NOMO-1 treated with DMSO at 0.1 percent for 48 hours (cell line): ENCODE measurements at regions not wholly inside any gene's neighbourhood (a gene's known extent, or its start where the extent isn't known, plus 50 kb on each side); places are given as distances from the start of the nearest gene placed in this dataset.
A peak's percentile ranks its signal among the peaks of the same experiment; 100 is the strongest.
"Not testable (repeated sequence)": the region's sequence is repeated elsewhere in the genome, so short reads cannot be mapped to it uniquely, and the experiment has no call there.

Experiments used
- DNase-seq: peaks from one replicate; lab custom pipeline; 2025; ENCODE audit not compliant: unreplicated experiment; lab: John Stamatoyannopoulos, UW

DNA sequence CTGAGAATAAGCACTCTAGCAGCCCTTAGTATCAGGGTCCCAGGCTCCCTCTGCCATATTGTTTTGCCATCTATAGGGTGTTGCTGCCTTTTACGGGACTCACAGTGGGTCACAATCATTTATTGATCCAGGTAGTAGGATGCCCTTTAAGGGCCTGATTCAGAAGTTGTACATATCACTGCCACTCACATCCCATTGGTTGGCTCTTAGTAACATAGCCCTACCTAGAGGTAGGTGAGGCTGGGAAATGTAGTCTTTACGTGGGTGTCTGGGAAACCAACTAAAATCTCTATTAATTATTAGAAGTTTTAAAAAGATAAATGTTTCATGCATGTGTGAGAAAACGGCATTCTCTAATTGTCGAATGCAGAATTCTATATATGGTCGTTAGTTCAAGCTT lies 78.8 kb upstream of the ATP5PO start:
- DNase-seq: no peak

DNA sequence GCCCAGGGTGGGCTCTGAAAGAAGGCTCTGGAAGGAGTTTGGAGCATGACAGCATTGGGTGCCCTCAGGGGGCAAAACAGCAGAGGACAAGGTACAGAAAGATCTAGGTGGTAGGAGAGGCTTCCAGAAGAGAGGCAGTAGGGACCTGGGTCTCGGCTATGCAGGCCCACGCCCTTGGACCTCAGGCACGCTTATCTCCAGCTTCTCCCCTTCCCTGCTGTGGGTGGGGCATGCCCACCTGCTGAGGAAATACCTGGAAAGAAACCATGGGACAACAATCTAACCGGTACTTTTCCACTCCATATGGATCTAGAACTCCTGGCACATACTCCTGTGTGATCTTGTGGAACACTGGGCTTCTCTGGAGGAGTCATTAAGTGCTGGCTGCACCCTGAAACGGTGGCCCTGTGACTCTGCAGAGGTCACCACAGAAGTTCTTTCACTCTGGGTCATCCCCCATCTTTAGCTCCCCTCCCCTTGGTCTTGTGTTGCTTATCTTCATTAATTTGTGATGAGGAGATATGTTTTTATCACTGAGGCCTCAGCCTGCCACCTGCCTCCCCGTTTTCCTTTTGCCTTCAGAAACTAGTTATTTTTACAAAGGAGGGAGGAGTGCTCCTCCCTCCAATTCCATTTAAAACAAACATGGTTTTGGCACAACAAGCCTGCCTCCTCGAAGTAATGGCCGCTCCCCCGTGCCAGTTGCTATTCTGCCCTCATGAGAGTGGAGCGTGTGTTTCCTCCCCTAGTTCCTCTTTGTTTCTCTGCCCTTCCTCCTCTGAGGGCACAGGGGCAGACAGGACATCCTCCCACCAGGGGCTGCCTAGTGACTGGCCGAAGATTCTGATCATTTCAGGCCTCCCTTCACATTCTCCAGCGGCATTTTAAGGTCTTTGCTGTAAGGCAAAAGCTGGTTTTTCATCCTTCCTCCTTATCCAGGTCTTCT lies 78.0 kb upstream of the ATP5PO start:
- peak; percentile 70 for DNase-seq

DNA sequence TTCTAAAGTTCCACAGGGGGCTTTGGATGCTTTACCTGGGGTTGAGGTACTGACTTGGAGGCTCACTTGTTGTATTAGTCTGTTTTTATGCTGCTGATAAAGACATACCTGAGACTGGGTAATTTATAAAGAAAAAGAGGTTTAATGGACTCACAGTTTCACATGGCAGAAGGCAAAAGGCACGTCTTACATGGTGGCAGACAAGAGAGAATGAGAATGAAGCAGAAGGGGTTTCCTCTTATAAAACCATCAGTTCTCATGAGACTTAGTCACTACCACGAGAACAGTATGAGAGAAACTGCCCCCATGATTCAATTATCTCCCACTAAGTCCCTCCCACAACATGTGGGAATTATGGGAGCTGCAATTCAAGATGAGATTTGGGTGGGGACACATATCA lies 76.8 kb upstream of the ATP5PO start:
- DNase-seq: not testable (repeated sequence)

DNA sequence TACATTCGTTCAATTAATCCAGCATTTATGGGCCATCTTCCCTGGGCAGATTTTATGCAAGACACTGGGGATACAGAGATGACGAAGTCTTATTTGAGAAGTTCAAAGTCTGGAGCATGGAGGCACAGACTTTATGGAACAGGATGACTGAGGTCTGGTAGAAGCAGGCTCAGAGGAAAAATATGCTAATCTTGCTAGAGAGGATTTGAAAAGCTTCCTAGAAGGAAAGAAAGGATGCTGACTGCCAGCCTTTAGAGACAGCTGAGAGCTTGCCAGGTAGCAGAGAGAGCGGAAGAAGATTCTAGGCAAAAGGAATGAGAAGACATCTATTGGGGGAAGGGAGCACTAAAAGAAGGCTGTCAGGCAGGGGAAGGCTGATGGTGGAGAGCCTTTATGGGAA lies 75.5 kb upstream of the ATP5PO start:
- DNase-seq: no peak

DNA sequence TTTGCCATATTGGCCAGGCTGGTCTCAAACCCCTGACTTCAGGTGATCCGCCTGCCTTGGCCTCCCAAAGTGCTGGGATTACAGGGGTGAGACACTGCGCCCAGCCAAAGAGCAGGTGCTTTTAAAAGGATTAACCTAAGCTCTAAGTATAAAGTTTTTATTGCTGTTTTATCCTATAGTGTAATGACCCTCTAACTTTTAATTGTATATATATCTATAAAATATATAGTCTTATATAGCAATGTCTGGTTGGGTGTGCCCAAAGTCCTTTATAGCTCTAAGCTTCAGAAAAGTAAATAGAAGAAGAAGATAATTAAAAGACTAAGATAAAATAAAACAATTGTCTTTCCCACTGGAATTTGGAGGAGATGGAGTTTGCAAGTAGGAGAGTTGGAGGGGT lies 73.8 kb upstream of the ATP5PO start:
- DNase-seq: no peak

DNA sequence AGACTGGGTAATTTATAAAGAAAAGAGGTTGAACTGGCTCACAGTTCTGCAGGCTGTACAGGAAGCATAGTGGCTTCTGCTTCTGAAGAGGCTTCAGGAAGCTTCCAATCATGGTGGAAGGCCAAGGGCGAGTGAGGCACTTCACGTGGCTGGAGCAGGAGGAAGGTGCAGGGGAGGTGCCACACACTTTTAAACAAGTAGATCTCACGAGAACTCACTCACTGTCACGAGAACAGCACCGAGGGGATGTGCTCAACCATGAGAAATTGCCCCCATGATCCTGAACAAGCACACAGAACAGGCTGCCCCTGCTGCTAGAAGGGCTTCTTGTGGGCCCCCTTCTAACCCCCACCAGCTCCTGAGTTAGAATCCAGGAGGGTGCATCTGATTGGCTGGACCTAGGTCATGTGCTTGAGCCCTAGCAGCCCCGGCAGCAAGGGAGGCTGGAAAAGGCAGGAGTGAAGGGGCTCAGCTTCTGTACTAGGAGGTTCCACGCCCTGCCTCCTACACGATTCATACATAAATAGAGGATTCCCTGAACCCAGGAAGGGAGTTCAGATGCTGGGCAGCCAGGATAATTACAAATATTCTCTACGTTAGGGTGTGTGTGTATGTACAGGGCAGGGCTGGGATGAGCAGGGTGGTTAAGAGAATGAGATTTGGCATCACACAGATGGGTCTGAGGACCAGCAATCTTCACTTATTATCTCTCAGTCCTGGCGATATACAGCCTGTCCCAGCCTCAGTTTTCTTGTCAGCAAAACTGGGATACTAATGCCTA lies 72.8 kb upstream of the ATP5PO start:
- no peak for DNase-seq

DNA sequence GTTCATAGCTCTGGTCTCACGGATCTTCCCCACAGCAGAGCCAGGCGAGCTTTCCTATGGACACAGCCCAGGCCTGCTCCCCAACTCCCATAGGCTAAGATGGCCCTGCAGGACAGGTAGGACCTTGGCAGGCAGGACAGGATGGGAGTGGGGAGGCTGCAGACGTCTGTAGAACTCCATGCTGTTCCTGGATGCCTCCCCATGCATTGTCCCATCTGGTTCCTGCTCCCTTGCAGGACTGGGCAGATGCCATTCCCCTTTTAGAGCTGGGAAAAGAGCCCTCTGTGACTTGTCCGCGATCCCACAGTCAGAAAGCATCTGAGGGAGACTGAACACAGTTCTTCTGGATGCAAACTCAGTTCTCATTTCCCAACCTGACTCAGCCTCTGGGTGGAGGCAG lies 71.9 kb upstream of the ATP5PO start:
- no peak for DNase-seq

DNA sequence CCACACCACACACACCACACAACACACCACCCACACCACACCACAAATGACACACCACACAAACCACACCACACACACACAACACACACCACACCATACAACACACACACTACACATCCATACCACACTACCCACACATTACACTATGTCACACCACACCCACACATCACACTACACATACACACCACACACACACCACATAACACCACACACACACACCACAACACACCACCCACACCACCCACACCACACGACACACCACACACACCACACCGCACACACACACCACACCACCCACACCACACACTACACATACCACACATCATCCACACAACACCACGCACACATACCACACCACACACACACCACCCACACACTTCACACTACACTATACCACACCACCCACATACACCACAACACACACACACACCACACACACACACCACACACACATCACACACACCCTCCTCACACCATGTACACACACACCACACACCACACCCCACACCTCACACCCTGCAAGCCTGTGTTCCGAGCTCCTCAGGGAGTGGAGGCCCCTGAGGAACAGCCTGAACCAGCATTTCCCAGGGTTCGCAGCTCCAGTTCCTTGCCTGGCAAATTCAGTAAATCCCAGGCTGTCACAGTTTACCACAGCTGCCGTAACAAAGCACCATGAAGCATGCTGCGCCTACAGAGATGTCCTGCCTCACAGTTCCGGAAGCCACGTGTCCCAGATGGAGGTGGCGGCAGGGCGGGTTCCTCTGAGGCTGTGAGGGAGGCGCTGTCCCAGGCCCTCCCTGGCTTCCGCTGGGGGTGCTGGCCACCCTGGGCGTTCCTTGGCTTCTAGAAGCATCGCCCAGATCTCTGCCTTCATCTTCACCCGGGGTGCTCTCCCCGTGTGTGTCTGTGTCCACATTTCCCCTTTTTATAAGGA lies 69.8 kb upstream of the ATP5PO start:
- no peak for DNase-seq

DNA sequence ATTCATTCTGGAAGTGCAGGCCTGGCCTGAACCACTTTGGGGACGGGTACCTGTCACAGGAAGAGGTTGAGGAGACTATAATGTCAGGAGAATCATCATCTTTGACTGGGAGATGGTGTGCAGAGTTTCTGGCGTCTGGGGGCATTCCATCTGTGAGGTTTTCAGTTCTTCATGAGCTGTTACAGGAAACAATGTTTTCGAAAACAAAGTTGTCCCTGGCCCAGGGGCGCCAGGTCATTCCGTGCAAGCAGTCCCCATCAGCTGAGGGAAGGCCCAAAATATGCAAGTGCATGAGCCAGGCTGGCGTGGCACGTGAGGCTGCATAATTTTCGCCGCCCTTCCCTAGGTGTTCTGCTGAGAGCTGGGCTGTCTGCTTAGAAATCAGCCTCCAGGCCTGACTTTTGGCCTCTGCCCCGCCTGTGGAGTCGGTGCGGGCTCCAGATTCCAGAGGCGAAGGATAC lies 68.4 kb upstream of the ATP5PO start:
- no peak for DNase-seq

DNA sequence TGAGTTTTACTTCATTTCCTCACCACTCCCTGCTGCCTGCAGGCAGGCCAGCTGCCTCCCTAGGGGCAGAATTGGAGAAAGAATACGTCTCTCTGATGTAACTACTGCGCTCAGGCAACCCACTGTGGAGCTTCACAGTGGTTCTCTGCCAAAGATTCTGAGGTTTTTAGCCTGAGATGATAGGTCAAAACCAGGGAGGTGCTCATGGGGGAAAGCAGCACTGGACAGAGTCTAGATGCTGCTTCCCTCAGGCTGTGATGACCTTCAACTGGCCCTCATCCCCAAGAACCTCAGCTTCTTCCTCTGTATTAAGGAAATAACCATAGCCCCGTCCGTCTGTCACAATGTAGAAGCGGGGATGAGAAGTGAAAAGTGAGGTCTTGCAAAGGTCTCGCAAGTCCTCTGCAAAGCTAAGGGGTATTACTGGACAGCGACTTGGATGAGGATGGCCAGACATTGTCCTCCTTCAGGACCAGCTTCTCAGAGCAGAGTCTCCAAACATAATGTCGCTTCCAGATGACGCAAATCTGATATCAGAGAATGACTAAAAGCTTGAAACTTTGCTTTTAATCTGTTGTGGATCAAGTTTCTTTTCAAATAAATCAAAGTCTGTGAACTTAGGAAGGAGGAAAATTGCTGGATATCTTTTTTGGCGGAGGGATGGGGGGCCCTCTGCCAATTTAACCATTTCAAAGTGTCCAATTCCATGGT lies 65.9 kb upstream of the ATP5PO start:
- DNase-seq: no peak

DNA sequence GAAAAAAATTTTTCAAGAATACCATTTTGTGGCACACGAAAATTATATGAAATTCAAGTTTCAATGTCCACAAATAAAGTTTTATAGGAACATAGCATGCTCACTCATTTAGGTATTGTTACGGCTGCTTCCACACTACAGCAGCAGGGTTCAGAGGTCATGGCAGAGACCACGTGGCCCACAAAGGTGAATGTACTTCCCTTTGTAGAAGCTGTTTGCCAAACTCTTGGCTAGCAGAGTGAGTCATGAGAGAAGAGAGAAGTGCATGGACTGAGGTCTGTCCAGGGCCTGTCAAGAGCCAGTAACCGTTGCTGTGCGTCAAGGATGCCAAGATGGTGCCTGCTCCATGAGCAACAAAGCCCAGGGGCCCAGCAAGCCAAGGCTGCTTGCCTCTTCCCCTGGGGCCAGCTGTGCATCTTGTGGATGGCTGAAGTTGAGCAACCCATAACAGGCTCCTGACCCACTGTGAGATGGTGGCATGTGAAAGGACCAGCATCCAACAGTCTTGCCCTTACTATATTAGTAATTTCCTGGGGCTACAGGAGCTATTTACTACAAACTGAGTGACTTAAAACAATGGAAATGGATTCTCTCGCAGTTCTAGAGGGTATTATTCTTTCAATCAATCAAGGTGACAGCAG lies 64.8 kb upstream of the ATP5PO start:
- peak; percentile 59 for DNase-seq

DNA sequence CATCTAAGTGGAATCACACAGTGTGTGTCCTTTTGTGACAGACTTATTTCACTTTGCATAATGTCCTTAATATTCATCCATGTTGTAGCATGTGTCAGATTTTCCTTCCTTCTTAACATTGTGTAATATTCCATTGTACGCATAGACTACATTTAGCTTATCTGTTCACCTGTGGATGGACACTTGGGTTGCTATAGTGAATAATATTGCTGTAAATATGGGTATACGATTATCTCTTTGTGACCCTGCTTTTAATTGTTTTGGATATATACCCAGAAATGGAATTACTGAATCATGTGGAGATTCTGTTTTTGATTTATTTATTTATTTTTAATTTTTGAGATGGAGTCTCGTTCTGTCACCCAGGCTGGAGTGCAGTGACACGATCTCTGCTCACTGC lies 63.0 kb upstream of the ATP5PO start:
- no peak for DNase-seq

DNA sequence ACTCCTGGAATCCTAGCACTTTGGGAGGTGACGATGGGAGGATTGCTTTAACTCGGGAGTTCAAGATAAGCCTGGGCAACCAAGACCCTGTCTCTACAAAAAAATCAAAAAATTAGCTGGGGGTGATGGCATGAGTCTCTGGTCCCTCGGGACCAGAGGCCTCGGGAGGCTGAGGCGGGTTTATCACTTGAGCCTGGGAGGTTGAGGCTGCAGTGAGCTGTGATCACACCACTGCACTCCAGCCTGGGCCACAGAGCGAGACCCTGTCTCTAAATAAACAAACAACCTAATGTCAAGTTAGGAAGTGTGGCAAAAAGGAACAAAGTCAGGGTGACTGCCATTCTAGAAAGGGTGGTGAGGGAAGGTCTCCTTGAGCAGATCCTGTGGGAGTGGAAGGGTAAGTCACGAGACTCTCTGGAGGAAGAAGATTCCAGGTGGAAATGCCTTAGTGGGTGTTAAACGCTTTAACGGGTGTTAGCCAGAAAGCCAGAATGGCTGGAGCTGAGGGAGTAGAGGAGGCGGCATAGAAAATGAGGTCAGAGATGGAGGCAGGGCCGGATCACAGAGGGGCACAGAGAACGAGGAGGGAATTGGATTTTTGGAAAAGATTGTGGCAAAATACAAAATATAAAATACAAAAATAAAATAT lies 62.2 kb upstream of the ATP5PO start:
- no peak for DNase-seq

DNA sequence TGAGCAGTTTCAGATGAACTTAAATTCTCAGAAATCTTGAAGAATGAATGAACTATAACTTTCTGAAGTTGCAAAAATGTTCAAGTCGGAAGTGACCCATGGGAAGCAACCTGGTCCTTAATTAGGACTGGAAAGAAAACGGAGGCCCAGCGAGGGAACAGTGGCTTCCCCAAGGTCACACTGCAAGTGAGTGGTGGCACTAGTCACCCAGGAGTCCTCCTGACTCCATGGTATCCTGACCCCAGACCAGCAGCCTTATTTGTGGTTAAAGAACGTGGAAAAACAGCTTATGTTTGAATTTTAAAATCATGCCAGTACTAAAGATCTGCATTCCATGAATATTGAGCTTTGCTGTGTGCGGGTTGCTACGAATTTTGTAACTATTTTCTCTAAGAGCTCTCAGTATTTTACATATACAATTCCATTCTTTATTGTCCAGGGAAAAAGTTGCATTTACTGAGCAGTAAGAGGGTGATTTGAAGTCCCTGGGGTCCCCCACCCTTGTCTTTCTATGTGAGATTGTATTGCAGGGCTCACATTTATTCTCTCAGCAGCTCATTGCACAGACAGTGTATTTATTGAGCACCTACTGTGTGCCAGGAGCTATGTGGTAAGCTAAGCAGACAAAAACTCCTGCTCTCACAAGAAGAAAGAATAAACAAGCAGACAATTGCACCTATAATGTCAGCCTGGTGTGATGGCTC lies 61.6 kb upstream of the ATP5PO start:
- DNase-seq: no peak

DNA sequence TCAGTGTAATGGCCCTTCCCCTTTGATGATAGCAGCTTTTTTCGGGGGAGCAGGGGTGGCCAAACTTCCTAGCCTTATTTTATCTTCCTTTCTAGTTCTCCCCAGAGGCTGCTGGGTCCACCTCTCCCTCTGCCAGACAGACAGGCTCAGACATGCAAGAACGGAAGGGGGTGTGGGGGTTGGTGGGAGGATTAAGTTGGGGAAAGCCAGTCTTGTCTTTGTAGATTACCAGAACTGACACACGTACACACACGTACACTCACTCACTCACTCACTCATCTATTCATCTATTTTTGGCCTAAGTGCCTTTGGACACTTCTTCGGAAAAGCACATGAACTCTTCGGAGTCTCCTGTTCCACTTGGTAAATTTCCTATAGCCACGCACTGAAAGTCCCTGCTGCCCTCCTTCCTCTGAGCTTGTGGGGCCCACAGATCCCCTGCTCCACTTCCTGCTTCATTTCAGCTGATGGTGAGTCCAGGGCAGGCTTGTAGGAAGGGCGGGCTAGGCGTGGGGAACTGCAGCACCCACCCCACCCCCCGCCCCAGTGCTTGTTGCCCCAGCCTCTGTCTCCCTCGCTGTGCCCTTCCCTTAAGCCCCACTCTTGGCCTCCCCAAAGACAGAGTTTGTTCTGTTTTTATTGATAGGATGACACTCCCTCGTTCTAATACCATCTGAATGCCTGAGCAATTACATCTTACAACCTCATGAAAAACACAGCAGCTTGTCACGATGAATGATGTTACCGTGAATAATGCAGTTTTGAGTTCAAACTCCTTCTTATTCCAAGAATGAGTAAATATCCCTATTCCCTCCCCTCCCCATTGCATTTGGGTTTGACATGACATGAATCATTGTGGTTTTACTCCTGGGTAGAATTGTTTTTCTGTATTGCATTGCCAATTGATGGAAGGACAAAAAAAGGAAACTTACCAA lies 60.7 kb upstream of the ATP5PO start:
- DNase-seq: peak; percentile 76

DNA sequence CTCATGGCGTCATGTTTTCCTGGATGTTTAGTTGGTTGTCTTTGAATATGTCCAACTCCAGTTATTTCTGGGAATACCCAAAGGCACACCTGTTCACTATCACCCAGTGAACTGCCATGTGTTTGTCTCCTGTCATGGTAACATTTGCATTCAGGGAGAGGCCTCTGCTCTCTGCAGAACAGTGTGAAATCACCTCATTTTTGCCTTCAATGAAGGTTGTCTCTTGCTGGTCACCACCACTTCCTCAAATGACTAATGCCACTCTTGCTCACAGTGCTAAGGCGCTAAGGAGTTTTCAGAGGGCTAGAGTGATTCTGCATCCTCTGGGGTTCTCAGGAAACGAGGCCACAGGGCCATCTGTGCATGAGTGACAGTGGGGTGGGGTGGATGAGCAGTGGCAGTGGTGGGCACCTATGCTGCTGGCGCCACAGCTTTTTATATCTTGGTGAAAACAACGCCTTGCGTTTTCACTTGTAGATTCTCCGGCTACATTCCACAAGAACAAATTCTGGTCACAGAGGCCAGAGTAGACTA lies 60.0 kb upstream of the ATP5PO start:
- DNase-seq: peak; percentile 92
